ENCODE measurements at regions not wholly inside any gene's neighbourhood (a gene's known extent, or its start where the extent isn't known, plus 50 kb on each side); places are given as distances from the start of the nearest gene placed in this dataset.

- DNase-seq (ENCODE audit: low spot score), result no peak
Measured at GRCh38 chr5:2441495-2442180, 309.8 kb downstream of the IRX2 start.

- DNase-seq (ENCODE audit: low spot score), result no peak
Measured at GRCh38 chr5:2439608-2440007, 311.9 kb downstream of the IRX2 start.

GRCh38 chr5:2433086-2433485 lies 318.4 kb downstream of the IRX2 start:
- DNase-seq (ENCODE audit: low spot score), result no peak

DNA sequence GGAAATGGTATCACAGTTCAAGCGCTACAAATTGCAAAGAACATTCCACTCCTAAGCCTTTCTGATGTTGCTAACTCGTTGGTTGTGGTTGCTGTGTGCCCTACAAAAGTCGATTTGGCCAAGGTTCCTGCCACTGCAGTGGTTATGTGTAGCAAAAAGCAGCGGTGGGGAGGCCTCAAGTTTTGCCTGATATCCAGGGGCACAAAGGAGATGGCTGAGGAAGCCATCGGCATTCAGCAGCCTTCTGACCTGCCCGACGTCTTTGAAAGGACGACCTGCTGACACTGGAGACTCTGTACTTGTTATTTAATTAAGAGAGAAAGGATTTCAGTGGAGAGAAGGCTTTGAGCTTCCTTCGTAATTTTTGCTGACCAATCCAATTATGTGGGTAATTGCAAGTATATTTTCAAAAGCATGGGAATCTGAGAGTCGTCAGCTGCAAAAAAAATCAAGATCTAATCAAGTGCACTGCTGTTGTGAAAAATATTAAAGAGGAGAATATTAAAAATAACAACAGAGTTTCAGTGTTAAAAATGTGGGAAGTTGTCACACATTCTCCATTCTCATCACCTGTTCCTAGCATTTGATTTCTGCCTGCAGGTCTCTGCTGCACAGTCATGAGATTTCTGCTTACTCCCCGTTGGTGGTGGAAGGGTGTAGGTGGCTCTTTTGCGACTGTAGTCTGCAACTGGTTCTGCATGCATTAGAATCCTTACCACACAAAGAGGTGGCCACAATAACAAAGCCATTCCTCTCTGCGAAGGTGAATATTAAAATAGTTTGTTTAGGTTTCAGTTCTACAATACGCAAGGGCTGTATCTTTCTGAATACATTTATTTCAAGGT lies 319.2 kb downstream of the IRX2 start:
- DNase-seq (ENCODE audit: low spot score), result no peak

GRCh38 chr5:2430606-2431005 lies 320.9 kb downstream of the IRX2 start:
- DNase-seq (ENCODE audit: low spot score), result no peak

- DNase-seq (ENCODE audit: low spot score), result no peak
Measured at GRCh38 chr5:2427983-2428382, 323.5 kb downstream of the IRX2 start.

GRCh38 chr5:2423634-2424033 lies 327.8 kb downstream of the IRX2 start:
- DNase-seq (ENCODE audit: low spot score), result no peak

- no peak for DNase-seq (ENCODE audit: low spot score)
Measured at GRCh38 chr5:2417301-2417700, 334.2 kb downstream of the IRX2 start.

DNA sequence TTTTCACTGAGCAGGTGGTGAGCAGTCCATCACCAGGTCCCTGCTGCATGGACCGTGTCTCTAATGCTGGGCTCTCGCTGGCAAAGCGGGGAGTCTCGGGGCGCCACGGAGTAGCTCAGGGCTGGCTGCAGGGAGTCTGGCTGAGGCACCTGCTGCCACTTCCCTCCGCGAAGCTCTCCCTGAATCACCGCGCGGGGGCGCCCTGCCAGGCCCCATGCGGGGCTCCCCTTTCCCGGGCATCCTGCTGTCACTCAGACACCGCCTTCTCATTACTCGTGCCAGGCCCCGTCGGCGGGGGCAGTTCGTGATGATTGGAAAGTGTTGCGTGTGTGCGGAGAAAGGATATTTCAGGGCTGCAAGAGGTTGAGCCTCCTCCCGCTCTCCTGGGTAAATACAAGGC lies 335.8 kb downstream of the IRX2 start:
- DNase-seq (ENCODE audit: low spot score), result no peak

- no peak for DNase-seq (ENCODE audit: low spot score)
Measured at GRCh38 chr5:2410451-2410850, 341.0 kb downstream of the IRX2 start.

- DNase-seq (ENCODE audit: low spot score), result no peak
Measured at GRCh38 chr5:2403296-2403695, 348.2 kb downstream of the IRX2 start.

GRCh38 chr5:2399804-2400203 lies 351.7 kb downstream of the IRX2 start:
- DNase-seq (ENCODE audit: low spot score), result no peak

DNA sequence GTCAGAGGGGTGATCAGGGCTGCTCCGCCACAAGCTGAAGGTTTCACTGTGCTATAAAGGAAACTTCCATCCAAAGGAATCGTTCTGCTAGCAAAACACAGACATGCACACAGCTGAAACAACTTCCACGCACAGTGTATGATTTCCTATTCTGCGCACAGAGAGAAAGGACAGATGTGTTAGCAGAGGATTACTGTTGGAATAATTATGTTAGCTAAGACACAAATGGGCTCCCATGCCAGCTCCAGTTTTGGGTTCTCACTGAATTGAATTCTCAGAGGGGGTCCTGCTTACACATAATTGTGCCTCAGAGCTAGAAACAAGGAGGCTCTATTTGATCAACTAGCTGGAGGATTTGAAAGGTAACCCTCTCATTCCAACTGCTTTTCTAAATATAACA lies 352.4 kb downstream of the IRX2 start:
- DNase-seq (ENCODE audit: low spot score), result no peak

- no peak for DNase-seq (ENCODE audit: low spot score)
Measured at GRCh38 chr5:2393556-2393955, 357.9 kb downstream of the IRX2 start.

- DNase-seq (ENCODE audit: low spot score), result no peak
Measured at GRCh38 chr5:2391566-2391965, 359.9 kb downstream of the IRX2 start.

GRCh38 chr5:2391021-2391420 lies 360.5 kb downstream of the IRX2 start:
- no peak for DNase-seq (ENCODE audit: low spot score)

GRCh38 chr5:2388571-2388970 lies 362.9 kb downstream of the IRX2 start:
- DNase-seq (ENCODE audit: low spot score), result no peak

- DNase-seq (ENCODE audit: low spot score), result no peak
Measured at GRCh38 chr5:2387634-2388325, 363.7 kb downstream of the IRX2 start.

DNA sequence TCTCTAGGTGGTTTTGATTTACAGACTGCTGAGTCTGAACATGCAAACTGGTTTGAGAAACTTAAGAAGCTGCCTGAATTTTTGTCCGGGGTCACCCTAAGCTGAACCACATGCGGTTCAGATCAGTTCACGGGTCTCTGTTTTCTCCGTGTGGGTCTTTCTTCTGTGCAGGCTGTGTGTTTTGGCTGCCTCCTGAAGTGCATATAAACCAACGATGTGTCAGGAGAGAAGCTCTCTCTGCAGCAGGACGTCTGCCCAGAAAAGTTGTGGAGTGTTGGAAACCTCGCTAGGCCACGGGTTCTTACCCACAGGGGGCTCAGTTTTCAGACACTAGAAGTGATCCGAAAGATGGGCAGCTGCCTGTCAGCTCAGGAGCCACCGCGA lies 364.2 kb downstream of the IRX2 start:
- DNase-seq (ENCODE audit: low spot score), result no peak

DNA sequence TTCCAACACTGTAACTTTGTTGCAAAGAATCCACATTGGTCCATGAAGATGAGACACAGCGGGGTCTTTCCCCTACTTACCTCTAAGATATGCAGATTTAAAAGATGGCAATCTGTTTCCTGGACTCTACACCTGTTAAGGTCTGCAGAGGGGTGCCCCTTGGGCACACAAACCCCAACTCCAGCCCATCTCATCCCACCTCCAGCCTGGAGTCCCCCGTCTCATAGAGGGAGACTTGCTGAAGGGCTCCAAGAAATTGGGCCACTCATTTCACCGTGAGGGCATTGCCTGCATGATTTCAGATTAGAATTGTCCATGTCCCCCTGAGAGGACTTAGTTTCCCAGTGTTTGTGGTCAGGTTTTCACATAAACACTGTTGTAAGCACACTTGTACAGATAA lies 365.7 kb downstream of the IRX2 start:
- no peak for DNase-seq (ENCODE audit: low spot score)

GRCh38 chr5:2383698-2384065 lies 367.8 kb downstream of the IRX2 start:
- no peak for DNase-seq (ENCODE audit: low spot score)

DNA sequence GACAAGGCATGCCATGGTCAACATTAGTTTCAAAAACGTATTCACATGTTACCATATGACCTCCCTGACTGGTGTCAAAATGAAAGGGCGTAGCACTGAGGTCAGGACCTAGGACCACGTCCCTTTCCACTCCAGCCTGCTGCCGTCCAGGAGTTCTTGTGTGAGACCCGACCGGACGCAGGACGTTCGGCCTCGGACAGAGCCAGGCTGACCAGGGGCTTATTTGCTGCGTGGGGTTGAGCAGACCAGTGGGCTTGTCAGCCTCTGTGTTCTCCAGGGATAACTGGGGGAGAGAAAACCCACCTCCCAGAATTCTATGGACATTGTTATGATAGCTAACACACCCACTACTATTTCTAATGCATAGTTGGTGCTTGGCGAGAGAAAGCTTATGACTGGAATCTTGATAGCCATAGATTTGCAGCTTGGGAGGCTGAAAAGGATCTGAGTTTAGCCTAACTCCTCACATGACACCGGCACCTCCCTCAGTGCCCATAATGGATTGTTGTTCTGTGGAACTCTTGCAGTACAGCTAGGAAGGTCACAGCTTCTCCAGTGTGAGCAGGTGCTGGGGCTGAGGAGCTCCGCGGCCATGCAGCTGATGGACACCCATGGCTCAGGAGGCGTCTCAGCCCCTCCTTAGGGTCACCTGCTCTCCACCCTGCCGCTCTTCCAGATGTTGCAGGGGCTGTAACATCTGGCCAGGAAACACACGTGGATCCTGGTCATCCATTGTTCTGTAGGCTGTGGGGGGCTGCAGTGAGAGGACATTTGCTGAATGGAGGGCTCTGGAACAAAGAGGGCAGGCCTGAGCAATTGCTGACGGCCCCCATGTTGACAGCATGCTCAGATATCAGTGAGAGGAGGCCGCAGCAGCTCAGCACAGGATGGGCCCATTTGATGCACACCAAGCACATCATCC lies 368.4 kb downstream of the IRX2 start:
- no peak for DNase-seq (ENCODE audit: low spot score)
